Activated CD4-positive, CD25-positive, alpha-beta regulatory T cell (primary cell): ENCODE measurements at regions not wholly inside any gene's neighbourhood (a gene's known extent, or its start where the extent isn't known, plus 50 kb on each side); places are given as distances from the start of the nearest gene placed in this dataset.

Source experiments
- DNase-seq, 4 experiments: peaks; one replicate each; lab custom pipeline; 2025; lab: John Stamatoyannopoulos, UW

- DNase-seq, result no peak
Observed at GRCh38 chr2:67462738-67463496, 65.8 kb downstream of the ETAA1 start.

DNA sequence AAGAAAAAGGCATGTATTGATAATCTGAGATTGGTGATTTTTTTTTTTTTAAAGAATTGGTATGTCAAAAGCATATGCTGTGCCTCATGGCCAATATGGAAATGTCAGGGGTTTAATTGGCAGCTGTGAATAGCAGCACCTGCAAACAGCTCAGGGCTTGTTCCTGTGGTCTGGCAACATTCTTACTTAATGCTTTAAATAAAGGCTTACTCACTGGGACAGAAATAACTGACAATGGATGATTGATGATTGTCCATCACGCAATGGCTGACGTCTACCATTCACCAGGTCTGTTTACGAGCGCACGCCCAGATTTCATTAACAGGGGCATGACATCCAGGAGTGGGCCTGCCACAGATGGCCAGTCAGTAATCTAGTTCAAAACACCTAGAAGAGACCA is 66.7 kb downstream of the ETAA1 start:
- DNase-seq, result no peak

DNA sequence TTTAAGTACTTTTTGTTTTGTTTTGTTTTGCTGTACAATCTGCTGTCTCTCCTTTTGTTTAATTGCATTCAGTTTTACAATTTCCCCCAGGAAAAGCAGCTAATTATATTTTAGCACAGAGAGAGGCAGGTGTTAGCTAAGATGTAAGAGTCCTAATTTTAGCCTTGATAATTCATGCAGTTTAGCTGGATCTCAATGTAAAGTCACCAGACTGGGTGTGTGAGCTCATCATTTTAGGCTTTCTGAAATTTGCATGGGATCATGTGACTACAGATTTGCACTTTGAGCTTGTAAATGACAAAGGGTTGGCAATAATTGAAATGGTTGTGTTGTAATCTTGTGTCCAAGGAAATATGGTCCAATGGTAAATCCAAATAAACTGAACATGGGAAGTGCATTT is 68.5 kb downstream of the ETAA1 start:
- no peak for DNase-seq

DNA sequence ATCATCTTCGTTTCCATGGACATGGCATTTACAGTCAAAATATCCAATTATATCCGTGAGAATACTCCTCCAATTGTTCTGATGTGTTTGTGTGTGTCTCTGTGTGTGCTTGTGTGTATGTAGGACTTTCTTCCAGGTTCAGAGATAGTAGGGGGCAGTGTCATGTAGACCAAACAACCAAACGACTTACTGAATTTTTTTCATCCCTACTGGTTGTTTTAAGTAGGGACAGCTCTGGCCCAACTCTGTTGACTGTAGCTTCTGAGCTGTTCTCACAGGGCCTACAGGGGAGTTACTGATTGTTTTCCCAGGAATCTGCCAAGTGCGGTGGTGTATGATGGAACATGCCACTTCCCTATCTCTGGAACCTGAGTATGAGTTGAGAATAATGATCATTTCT is 69.6 kb downstream of the ETAA1 start:
- DNase-seq, result no peak

GRCh38 chr2:67471681-67472080 is 74.5 kb downstream of the ETAA1 start:
- DNase-seq, result no peak

DNA sequence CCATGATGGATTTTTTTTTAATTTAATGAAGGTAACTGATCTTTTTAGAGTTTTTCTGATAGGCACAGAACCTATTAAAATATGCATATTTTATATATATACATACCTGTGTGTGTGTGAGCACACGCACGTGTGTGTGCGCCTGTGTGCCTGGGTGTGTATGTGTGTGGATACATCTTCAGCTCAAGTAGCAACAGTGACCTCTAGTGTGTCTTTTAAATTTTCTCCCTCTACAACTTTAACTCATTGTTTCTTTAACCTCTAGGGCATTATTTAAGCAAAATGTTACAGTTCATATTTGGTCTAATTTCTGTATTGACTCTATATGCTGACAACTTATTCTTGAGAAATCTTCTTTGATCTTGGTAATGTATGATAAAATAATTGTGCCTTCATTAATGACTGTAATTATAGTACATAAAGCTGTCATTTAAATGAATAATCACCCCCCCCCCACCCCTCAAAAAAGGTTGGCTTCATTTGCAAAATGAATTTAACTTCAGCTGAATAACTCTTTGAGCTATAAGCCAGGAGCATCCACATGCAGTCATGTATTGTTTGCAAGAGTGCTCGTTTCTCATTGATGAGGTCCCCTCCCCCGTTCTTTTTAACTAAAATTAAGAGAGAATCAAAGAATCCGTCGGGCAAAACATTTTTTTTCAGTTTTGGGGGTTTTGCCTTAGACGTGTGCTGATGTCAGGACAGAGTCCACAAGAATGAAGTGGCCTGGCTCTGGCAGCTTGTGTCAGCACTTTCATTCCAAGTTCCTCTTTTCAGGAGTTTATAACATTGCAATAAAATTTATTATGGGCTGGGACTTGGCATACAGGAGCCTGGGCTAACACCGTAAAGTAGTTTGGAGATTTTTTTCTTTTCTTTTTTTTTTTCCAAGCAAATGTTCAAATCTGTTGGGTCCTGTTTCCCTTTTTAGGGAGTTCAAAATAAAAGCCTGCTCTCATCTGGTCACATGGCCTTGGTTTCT is 80.0 kb downstream of the ETAA1 start:
- DNase-seq, result no peak

DNA sequence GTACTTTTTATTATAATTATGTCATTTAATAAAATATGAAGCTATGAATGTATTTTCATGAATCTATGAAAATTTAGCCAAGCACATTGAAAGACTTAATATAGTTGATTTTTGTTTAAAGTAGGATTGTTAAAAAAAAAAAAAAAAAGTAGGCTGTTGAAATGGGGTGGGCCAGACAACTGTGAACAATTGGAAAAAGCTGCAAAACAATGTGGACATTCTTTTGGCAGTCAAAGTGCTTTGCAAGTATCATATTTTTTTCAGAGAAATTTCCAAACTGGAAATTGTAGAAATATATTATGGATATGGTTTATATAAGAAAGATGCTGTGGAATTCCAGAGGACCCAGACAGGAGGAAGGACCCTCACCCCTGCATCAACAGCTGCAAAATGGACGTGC is 82.1 kb downstream of the ETAA1 start:
- no peak for DNase-seq

DNA sequence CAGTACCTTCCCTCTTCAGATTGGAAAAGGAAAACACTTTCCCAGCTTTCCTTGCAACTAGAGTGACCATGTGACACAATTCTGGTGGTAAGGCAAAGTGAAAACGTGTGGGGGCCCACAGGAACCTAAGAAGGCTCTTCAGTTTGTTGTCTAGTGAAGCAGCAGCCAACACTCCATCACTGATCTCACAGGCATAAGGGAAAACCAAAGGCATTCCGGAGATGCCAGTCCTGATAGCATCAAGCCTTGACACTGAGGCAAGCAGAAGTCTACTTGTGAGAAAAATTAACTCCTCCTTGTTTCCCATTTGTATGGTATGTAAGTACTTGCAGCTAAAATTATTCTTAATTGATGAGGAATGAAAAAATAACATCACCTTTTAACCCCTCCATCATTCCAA is 88.3 kb downstream of the ETAA1 start:
- DNase-seq, result no peak

GRCh38 chr2:67486041-67486796 is 89.1 kb downstream of the ETAA1 start:
- DNase-seq, result no peak

GRCh38 chr2:67487993-67488392 is 90.9 kb downstream of the ETAA1 start:
- no peak for DNase-seq

DNA sequence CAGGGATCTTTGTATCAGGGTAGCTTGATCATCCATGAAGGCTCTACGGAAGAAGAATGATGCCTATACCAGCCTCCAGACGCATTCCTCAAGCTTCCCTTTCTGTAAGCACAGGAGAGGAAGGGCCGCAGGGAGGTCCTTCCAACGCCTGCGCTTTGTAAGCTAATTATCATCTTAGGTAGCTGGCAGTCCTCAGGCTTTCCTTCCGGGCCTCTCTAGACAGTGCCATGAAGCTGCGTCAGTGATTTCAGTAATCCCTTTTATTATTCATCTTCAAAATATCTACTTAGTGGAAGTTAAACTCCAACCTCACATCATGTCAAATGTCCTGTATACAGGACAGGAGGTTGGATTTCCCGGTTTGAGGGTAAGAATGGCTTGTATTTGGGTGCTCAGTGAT is 92.3 kb downstream of the ETAA1 start:
- no peak for DNase-seq

- no peak for DNase-seq
Observed at GRCh38 chr2:67498931-67499330, 101.8 kb downstream of the ETAA1 start.

DNA sequence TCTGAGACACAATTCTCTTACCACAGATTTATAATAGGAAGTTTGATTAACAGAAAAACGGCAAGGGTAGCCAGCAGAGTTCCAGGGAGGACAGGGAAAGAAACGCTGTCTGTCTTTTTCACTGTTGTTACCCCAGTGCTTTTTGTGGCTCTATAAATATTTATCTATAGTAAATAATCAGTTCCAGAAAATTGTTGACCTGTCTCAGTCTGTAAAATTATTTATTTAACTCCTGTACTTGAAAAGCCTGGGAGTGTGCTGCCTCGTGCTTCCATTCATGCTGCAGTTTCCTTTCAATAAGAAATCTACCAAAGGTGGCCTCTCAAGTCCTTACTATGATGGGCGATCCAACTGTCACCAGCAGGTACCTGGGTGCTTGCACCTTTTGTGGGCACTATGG is 102.9 kb downstream of the ETAA1 start:
- no peak for DNase-seq

- DNase-seq, result no peak
Observed at GRCh38 chr2:67500541-67500940, 103.4 kb downstream of the ETAA1 start.

DNA sequence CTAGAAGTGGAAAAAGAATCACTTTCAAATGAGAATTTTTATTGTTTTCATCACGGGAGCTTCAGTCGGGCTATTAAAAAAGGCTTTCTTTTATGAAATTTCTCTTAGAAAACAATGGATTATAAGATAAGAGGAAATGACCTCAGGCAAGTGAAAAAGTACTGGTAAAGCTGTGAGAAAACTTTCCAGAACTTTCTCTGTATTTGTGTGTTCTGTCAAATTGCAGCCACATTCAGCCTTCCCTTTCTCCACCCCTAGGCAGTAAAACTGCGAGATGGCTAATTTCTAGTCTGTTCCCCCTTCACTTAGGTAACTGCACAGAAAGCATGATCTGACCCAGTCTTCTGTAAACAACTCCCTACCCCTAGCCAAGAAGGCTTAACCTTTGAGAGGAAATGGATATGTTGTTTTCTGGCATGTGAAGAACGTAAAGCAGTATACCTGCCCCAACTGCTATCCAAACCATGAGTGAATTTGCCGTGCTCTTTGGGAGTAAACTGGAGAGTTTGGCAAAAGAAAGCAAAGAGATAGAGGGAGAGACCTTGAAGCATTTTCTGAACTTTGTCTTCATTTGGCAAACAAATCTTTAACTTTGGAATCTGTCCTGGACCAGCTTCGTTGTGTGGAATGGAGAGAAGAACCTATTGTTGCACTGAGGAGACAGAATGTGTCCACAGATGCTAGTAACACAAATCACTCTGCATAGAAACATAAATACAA is 105.4 kb downstream of the ETAA1 start:
- DNase-seq, result no peak

- DNase-seq, result no peak
Observed at GRCh38 chr2:67503066-67503795, 106.1 kb downstream of the ETAA1 start.

GRCh38 chr2:67510745-67511144 is 113.6 kb downstream of the ETAA1 start:
- no peak for DNase-seq

- DNase-seq, result no peak
Observed at GRCh38 chr2:67514515-67514914, 117.4 kb downstream of the ETAA1 start.

DNA sequence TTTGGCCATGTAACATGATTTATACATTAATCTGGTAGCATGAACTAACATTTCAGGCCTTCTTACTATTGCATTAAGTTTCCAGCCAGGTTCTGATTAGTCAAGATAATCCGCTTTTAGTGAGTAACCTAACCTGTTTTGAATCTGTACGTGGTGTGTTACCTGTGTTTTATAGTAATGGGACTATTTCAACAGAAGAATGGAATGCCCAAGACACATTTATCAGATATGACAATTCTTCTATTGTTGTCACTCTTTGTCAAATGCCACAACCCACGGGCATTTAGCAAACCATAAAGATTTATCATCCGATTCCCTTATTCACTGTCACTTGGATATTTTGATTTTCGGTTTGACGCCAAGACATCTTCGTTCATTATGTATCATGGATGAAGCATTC is 117.9 kb downstream of the ETAA1 start:
- no peak for DNase-seq

- DNase-seq, result no peak
Observed at GRCh38 chr2:67515538-67515937, 118.4 kb downstream of the ETAA1 start.

DNA sequence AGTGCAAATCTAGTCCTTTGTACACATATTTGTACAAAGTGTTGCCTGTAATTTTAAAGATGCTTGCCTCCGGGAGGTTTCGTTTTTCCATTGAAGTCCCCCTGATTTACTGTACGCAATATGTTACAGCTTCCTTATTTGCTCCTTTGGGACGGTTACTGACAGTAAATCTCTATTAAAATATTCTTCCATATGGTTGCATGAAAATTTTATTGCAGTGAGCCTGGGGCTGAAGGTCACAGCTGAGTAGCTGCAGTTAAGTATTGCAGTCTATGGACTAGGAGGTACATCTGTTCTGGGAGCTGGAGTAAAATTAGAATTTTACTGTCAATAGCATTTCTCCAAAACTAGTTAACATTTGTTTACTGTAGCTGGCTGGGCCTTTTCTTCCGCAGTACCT is 119.2 kb downstream of the ETAA1 start:
- no peak for DNase-seq
